GM06990 (cell line): ENCODE measurements at regions not wholly inside any gene's neighbourhood (a gene's known extent, or its start where the extent isn't known, plus 50 kb on each side); places are given as distances from the start of the nearest gene placed in this dataset.

Experiments used
- DNase-seq: peaks from one replicate; pipeline ENCODE4 v3.0.0-alpha.2; 2011; ENCODE audit not compliant: insufficient read length; ENCODE audit errors: extremely low read depth
- H3K27me3 ChIP-seq: replicated peaks from 2 replicates; pipeline ENCODE4 v1.6.0; 2011; ENCODE audit warnings: low read length; ENCODE audit not compliant: control insufficient read depth, insufficient read depth
- H3K36me3 ChIP-seq: 2 replicates; pipeline ENCODE4 v1.5.1; 2011; ENCODE audit warnings: low read length; ENCODE audit not compliant: control insufficient read depth, insufficient read depth
- H3K4me3 ChIP-seq: replicated peaks from 2 replicates; pipeline ENCODE4 v1.5.1; 2011; ENCODE audit warnings: low read depth, mild to moderate bottlenecking, control low read depth, low read length
- TF ChIP-seq, protein P1 (sequence below): IDR thresholded peaks from 2 replicates; pipeline ENCODE4 v1.5.1; 2011; ENCODE audit warnings: low read length, control low read depth, mild to moderate bottlenecking, inconsistent platforms; ENCODE audit not compliant: insufficient read depth, poor library complexity, severe bottlenecking

DNA sequence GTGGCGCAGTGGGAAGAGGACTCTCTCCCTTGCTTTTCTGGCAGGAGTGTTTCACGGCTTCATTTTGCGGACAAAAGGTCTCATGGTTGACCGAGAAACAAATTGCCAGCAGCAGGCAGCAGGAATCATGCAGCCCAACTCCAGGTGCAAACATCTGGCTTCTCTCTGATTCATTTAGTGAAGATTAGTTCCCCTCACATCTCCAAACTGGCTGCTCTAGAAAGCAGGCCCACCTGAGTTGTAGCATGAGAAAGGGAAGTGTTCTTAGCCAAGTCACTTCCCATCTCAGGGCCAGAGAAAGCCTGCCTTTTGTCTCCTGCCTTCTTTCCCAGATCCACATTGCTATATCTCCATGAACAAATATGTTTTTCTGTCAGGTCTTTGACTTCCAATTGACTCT, 120.8 kb upstream of the CCDC196 start:
- TF ChIP-seq, protein P1, sequence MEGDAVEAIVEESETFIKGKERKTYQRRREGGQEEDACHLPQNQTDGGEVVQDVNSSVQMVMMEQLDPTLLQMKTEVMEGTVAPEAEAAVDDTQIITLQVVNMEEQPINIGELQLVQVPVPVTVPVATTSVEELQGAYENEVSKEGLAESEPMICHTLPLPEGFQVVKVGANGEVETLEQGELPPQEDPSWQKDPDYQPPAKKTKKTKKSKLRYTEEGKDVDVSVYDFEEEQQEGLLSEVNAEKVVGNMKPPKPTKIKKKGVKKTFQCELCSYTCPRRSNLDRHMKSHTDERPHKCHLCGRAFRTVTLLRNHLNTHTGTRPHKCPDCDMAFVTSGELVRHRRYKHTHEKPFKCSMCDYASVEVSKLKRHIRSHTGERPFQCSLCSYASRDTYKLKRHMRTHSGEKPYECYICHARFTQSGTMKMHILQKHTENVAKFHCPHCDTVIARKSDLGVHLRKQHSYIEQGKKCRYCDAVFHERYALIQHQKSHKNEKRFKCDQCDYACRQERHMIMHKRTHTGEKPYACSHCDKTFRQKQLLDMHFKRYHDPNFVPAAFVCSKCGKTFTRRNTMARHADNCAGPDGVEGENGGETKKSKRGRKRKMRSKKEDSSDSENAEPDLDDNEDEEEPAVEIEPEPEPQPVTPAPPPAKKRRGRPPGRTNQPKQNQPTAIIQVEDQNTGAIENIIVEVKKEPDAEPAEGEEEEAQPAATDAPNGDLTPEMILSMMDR = no peak
- no peak overlapping the region for H3K4me3 ChIP-seq

DNA sequence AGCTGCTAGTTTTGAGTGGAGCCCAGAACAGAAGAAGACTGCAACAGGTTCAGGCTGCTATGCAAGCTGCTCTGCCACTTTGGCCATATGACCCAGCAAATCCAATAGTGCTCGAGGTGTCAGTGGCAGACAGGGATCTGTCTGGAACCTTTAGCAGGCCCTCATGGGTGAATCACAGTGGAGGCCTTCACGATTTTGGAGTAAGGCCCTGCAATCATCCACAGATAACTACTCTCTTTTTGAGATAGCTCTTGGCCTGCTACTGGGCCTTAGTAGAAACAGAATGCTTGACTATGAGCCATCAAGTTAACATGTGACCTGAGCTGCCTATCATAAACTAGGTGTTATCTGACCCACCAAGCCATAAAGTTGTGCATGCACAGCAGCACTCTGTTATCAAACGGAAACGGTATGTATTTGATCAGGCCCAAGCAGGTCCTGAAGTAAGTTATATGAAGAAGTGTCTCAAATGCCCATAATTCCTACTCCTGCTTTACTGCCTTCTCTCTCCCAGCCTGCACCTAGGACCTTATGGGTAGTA, 116.9 kb upstream of the CCDC196 start:
- no peak for DNase-seq
- H3K36me3 ChIP-seq = no peaks in the 10 kb centered on the region
- H3K4me3 ChIP-seq = no peak overlapping the region
- H3K27me3 ChIP-seq = no peaks in the 10 kb centered on the region
- TF ChIP-seq, protein P1 = no peak

More for the DNA sequence above, 120.8 kb upstream of the CCDC196 start:
- Histone ChIP-seq H3K27me3 (no peaks in the 10 kb centered on the region), H3K36me3 (no peaks in the 10 kb centered on the region)
- peak; percentile 8 for DNase-seq

DNA sequence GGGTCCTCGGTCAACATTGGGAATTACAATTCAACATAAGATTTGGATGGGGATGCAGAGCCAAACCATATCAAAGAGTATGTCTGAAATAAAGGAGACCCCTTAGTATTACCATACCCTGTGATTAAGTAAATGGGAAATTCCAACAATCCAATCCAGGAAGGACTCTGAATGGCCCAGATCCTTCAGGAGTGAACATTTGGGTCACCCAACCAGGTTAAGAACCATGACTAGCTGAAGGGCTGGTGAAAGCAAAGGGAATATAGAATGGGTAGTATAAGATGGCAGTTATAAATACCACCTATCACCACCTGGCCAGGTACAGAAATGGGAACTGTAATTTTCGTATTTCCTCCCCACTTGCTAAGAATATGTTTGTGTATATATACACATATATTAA, 114.4 kb upstream of the CCDC196 start:
- no peaks in the 10 kb centered on the region for H3K27me3 ChIP-seq
- H3K4me3 ChIP-seq = no peak overlapping the region
- TF ChIP-seq, protein P1 = no peak
- DNase-seq = no peak
- no peaks in the 10 kb centered on the region for H3K36me3 ChIP-seq

DNA sequence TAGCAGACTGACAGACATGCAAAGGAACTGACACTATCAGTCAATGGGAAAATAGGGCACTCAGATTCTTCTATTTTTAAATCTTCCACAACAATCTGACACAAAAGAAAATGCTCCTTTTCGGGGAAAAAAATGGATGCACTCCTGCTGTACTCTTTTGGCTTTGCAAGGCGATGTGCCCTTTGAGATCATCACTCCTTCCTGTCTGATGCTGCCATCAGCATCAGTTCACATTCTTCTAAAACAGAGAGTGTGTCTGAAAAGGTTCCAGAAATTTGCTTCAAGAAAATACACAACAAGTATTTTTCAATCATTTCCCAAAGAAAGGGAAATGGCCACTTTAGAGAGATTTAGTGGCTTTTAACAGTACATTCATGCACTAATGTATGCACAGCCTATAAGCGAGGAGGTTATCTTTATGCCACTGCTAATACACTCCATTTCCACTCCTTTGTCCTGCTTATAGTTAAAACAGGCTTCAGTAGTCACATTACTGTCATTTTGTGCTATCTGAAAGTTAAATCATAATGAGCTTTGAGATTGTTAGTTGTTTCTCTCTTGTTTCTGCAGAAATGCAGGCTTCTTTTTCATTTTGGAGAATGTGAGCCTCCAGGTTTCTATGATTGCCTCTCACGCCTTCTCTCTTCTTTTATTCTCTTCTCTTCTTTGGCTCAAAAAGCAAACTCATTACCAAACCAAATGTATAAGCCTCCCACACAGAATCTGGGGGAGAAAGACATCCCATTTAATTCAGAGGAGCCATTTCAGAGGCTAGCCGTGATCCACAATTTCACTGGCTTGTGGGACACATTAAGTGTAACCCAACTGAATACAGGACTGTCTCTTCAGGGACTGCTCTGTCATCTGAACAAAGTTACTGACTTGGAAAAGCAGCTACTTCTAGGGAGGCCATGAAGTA, 110.9 kb upstream of the CCDC196 start:
- Histone ChIP-seq H3K36me3 (no peaks in the 10 kb centered on the region), H3K27me3 (no peaks in the 10 kb centered on the region), H3K4me3 (no peak overlapping the region)
- DNase-seq = no peak
- TF ChIP-seq, protein P1 = no peak

DNA sequence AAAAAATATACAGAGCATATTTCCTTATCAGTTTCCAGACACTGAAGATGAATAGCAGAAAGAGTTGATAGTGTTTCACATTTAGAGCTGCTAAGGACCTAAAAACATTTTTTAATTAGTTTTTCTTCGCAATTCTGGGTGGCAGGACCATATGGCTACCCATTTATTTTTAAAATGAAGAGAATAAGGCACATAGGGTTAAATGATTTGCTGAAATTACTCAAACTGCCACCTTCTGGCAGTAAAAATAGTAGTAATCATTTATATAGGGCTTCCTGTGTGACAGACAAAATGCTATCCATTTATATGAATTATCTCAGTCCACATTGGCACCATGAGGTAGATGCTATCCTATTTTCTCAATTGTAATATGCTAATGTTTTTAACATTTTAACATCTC, 108.6 kb upstream of the CCDC196 start:
- no peaks in the 10 kb centered on the region for H3K36me3 ChIP-seq
- TF ChIP-seq, protein P1 = no peak
- DNase-seq = no peak
- H3K4me3 ChIP-seq = no peak overlapping the region
- no peaks in the 10 kb centered on the region for H3K27me3 ChIP-seq
